AG20443 (cell line): ENCODE measurements at regions not wholly inside any gene's neighbourhood (a gene's known extent, or its start where the extent isn't known, plus 50 kb on each side); places are given as distances from the start of the nearest gene placed in this dataset.
A peak's percentile ranks its signal among the peaks of the same experiment; 100 is the strongest.
"Not testable (repeated sequence)": the region's sequence is repeated elsewhere in the genome, so short reads cannot be mapped to it uniquely, and the experiment has no call there.

Source experiments
- DNase-seq: peaks from one replicate; pipeline ENCODE4 v3.0.0; 2012; ENCODE audit warnings: low spot score, mixed read lengths

DNA sequence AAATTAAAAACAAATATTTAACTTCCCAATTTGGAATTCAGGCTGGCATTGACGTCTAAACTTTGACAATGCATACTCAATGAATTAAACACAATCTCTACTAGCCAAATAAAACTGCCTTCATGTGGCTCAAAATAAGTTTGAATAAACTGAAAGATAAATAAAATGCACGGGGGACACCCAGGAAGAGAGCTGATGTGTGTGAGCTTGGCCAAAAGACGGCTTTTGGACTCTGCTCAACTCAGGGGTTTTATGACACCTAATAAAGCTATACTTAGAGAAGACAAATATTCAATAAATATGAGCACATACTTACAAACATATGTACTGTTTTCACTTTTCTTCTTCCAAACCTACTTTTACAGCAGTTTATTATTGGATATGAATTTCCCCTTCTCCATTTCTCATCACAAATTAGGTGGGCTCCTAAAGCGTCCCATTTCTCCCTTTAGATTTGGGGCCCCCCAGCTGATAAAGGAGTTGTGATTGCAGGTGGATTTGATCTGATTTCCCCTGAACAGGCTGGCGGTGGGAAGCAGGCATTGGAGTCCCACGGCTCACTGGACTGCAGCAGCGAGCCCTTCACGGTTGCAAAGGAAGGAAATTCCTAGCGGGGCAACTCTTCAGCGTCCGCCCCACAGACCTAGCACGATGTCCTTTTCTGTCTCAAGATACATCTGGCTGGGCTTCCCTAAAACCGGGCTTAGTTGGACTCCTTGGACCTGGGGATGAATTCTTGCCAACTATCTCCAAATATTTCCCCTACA lies 79.6 kb downstream of the INSIG1 start:
- no peak for DNase-seq

DNA sequence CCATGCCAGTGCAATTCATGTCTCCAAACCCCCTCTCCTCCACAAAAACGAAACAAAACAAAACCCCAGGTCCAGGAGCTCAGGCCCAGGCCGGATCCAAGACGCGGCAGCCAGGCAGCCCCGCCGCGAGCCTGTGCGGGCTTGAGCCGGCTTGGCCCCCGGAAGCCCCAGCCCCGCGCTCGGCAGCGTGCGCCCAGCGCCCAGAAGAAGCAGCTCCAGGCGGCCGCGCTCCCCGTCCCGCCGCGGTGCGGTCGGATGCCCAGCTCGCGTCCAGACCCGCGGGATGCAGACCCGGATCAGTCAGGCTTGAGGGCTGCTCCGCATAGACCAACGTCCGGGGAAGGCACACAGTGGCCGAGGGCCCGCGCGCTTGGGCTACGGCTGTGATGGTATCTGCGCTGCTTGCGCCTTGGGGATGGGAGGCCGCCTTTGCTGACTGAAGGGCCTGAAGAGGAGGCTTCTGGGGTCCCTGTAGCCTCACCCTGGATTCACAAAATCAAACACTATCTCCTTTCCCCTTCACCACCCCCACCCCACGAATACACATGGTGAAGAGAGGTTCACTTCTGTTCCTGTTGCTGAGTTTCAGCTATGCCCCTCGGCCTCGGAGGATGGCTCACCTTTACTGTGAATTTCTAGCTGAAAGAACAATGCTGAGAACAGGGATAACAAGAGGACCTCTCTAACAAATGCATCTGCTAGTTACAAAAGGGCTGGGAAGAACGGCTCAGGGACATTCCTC lies 79.9 kb upstream of the EN2 start:
- peak; percentile 70 for DNase-seq

DNA sequence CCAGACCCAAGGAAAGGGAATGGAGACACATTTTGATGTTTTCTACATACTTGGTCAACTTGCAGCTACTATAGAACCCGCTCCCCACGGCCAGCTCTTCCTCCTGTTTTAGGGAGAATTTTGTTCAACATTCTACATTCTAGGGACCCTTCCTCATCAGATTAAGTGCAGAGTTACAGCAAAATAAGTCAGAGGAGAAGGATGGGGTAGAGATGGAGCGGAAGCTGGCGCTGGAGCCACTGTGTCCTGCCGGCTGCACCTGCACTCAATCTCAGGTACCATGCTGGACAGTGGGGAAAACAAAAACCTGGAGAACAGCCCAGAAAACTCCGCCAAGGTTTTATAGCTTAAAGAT lies 79.4 kb upstream of the EN2 start:
- DNase-seq = no peak

DNA sequence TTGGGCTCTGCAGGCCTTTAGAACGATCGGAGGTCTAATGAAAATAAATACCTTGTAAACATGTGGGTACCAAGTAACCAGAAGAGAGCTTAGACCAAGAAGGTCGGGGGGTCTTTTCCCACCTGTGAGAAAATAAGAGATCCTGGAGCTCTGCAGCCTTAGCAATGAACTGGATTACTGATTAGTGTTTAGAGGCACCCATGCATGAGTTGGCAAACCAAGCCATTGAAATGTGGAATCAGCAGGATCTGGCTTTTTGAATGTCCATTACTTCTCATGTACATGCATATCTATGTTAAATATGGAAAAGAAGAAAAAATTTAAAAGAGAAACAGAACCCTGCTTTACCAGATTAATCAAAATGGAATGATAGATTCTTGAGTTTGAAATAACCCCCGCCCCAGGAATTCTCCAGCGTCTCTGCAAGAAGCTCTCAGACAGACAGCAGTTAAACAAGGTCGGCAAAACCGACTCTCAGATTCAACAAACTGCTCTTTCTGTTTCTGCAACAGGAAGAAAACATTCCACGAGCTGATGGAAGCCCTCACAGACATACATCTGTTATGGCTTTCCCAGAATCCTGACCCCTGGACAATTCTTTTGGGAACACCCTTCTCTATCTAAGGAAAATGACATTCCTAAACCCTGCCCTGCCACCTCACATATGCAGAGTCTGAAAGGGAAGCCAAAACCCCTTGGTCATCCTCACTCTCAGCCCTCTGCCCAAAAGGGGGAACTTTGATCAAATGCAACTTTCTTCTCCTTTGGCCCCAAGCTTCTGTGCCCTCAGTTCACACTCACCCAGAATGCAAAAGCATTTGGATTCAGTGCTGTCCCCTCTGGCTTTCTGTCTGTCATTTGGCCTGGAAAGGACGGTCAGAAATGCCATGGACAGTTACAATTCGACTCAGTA lies 78.7 kb upstream of the EN2 start:
- DNase-seq = no peak

DNA sequence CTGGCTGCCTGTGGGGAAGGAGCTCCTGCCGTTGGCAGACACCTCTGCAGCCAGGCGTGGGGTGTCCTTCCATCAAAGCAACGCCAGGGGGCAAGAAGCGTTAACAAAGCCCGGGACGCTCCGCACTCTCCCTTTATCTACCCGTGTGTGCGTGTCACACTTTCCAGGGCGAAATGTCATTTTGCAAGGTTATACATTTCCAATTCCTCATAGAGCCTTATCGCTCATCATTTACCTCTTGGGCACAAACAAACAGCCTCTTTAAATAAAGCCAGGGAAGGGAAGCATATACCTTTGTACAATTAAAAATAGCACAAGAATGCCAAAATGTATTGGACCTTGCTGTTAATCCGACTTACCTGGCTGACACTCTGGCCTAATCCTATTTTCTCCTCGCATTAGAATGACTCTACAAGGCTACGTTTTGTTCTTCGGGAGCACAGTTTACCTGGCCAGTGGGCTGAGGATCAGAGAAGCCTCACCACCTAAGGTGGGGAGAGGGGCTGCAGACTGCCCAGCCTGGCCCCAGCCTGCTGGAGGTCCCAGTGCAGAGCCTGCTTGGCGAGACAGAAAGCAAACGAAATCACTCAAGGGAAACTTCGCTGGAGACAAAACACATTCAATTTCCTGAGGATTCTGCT lies 77.6 kb upstream of the EN2 start:
- peak; percentile 90 for DNase-seq

DNA sequence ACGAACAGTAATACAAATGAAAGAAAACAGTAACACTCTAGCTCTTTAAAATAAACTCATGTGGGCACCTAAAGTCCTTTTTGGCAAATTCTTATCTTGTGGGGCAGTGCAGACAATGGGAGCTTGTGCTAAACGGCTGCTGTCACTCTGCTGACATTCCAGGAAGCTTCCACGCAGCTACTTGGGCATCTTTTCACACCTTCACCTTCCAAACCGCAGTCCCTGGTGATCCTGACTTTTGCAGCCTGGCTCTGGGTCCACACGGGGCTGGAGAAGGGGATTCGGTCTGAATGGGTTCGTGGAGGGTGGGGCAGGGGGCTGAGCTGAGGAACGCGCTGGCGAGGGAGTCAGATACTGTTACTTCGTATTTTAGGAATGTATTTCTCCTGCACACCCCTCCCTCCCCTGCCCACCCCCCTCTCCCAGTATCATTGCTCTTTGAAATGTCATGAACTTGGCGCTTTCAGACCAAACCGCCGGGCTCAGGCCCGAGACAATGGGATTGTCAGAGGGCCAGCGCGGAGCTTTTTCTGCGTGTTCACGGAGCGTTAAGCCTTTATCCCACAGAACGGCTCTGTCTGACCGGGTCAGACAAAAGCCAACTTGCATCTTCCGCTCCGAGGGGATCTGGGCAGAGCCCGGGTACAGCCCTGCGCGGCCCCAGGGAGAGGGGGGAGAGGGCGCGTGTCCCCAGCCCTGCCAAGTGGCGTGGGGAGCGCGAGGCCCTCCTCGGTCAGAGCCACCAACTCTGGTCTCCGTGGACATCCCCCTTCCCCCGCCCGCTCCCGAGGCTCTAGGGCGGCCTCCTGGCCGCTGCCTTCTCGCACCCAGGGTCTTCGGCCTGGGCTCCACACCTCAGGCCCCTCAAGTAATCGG lies 76.7 kb upstream of the EN2 start:
- DNase-seq = no peak

DNA sequence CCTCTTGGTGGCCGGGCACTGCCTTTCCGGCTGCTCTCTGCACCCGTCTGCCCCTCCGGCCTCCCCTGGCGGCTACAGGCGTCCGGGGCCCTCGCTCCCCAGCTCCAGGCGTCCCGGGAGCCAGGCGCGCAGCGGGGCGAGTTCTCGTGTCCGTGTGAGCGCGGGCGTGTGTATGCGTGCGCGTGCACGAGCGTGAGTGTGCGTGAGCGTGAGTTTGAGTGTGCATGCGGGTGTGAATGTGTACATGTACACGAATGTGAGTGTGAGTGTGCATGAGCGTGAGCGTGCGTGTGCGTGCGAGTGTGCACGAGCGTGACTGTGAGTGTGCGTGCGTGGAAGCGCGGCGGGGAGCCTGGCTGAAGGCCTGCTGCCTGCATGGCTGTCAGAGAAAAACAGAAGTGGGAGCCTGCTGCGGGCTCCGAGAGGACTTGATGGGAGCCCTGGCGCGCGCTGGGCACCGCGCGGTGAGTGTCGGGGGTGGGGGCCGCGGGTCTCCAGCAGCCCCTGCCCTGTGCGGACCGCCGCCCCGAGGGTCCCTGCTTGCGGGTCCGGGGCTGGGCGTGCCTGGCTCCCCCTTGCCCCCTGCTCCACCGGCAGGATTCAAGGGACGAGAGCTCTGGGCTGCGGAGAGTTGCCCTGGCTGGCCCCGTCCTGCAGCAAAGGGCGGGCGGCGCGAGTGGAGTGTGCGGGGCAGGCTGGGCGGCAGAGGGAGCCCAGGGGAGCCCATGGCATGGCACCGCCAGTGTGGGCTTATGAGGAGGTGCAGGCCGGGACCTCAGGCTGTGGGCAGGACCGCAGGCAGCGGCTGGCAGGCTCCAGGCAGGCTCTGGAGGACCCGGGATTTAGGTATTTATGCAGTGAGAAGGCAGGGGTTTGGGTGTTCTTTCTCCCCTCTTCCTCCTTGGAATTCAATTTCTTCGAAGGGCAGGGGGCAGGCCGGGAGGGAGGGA lies 75.8 kb upstream of the EN2 start:
- DNase-seq = no peak

DNA sequence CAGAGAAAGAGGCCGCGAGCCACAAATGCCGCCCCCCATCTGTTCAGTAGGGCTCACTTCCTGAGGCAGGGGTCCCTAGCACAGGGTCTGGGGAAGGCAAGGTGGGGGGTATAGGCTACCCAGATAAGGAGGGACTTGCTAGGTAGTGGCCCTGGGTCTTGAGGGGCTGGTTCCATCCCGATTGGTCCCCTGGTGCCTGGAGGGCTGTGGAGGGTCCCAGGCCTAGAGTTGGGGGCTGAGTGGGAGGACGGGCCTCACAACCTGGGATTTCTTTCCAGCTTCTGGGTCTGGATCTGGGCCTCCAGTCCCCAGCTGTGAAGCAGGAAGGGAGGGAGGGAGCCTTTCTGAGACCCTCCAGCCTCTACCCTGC lies 75.1 kb upstream of the EN2 start:
- DNase-seq = no peak

DNA sequence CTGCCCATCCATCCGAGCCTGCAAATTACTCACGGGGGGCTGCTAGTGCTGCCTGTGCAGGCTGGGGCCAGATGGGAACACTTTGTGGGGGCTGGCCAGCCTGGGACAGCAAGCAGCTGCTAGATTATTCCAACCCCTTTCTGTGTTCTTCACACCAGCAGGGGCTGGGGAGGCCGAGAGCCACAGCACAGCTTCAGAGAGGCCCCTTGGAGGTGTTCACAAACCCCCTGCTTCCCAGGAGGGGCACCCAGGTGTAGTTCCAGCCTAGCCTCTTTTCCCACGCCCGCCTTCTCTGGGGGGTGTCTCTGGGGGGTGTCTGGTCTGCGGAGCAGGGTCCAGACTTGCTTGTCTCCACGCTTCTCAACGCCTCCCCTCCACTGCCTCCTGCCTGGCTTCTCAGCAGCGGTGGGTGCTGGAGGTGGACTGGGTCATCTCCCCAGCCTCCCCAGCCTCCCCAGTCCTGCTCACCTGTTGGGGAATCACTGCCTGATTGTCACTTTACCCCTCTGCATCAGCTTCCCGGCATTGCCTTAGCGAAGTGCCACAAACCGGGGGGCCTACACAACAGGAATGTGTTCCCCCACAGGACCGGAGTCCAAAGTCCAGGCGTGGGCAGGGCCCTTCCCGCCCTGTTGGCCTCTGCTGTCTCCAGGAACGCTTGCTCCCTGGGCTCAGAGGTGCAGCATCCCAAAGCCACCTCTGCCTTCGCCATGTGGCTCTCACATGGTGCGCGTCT lies 74.0 kb upstream of the EN2 start:
- DNase-seq = no peak

DNA sequence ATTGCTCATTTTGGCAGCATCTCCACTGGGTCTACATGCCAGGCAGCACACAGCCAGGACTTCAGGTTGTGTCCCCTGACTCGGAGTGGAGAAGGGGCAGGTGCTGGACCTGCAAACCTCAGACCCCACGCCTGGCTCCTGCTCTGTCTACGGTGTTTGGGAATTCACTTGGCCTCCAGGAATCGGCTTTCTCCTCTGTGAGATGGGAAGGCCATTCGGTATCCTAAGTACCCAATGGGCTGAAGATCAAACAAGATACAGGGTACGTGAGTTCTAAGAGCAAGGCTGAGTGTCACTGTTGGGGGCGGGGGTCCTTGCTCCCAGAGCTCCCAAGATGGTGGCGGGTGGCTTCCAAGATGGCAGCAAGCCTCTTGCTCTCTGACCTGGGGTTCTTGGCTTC lies 73.2 kb upstream of the EN2 start:
- no peak for DNase-seq

DNA sequence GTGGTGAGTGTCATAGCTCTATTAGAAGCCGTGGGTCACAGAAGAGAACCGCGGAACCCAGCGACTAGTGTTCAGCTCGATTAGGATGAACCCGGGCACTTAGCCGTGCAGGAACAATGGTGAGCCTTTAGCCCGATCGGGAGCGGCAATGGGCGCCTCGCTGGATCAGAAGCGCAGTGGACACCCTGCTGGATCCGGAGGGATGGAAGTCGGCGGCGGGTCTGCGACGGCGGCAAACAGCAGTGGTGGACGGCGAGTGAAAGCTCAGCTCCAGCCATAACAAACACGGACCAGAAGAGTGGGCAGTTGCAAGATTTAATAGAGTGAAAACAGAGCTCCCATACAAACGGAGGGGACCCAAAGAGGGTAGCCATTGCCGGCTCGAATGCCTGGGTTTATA lies 72.7 kb upstream of the EN2 start:
- DNase-seq = not testable (repeated sequence)

DNA sequence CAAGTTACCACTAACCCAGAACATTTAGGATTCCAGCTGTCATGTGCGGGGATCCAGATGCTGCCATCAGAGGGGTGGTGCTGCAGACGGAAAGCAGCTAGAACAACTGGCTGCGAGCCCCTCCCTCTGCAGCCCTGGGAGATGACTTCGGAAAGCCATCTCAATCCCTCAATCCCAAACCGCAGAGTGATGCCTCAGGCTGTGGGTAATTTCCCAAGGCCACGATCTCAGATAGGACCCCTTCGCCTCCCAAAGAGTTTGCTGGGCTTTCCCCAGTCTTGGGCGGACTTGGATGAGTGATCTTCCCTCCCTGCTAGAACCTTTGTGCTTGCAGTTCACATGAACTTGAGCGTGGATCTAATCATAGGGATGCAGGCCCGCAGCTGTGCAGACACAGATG lies 71.3 kb upstream of the EN2 start:
- no peak for DNase-seq

DNA sequence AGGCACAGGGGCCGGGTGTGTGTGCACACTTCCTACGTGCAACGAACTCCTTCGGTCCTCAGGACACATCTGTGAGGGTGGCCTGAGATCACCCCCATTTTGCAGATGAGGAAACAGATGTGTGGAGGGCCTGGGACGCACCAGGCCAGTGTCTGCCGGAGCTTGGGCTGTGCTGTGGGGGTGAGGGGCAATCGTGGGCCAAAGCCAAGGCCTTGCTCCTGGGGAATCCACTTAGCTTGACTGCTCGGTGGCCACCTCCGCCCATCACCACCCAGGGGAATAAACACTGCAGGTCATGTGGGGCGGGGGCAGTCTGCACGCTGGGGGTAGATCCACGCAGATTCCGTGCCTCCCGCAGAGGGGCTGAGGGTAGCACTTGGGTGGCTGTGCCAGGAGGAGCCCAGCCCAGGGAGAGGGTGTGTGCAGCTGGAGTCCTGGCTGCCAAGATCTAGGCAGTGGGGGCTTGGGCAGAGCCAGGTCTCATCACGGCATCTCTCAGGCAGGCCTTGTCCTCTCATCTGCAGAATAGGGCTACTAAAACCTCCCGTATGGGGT lies 70.8 kb upstream of the EN2 start:
- no peak for DNase-seq

DNA sequence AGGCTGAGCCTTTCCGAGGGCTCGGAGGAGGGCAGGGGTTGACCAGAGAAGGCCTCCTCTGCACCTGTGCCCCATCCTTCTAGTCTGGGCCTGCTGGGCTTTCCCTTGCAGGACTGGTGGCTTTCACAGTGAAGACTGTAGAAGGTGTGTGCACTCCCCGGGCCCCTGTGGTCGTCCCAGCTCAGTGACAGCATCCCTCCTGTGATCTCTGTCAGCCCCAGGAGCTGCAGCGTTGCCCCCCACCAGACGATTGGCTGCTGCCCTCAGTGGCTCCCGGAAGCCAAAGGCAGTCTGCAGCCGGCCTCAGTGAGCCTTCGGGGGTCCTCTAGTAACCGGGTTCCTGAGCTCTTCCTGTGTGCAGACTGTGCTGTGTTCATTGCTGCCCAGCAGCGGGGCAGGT lies 69.4 kb upstream of the EN2 start:
- no peak for DNase-seq

DNA sequence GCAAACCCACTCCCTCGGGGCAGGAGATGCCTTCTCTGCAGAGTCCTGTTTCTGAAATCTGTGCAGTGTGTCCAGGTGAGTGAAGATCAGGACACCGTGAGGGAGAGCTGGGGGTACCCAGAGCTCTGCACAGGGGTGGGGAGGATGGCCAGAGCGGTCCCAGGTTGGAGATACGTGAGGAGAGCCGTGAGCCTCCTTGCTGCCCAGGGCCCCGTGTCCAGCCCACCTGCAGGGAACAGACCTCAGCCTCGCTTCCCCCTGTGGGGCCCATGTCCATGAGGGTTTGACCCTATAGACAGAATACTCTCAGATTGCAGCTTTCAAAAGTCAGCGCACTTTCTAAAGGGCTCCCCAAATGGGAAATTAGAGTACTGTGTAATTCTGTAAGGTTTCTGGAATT lies 66.5 kb upstream of the EN2 start:
- DNase-seq = no peak

DNA sequence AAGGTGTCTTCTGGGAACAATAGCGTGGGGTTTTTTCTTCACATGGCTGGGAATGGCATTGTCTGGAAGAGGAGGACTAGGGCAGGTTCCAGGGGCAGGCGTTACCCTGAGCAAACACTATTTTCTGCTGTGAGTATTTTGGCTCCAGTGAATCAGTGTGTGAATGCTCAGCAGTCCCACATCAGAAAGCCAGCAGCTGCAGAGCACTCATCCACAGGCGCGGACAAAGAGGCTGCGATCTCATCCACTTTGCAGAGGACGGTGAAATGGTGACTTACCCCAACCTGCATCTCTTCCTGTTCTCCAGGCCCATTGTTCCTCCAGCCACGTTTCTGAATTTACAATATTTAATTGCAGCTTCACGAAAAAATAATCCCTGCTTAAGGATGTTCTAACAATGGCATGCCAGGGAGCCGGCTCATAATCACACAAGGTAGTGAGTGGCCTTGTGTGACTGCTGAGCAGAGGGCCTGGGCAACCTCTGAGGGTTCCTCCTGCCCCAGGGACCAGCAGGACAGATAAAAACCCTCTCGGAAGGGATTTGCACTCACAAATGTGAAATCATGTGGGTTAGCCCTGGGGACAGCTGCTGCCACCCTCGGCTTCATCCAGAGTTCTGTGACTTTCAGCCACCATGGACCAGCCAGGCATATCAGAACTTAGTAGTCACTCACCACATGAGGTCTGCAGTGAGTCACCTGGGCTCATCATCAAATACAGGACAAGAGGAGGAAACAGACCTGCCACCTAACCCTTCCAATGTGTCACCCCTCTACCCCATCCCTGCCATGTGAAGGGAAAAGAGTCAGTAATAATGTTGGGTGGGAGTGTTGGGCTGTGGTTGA lies 65.0 kb upstream of the EN2 start:
- DNase-seq = no peak

DNA sequence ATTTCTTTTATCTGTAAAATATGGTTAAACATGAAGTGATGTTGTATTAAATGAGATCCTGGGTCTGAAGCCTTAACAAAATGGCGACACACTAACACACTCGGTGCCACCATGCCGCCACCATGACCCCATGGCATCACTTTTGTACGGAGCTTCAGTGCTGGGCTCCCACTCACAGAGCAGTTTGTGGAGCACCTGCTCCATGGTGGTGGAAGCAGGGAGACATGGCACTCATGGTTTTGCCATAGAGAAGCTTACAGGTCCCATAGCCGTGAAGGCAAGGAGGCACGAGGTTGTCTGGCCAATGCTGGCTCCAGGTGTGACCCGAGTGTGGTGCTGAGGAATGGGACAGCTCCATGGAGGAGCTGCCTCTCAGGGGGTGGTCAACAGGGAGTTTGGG lies 63.5 kb upstream of the EN2 start:
- no peak for DNase-seq

DNA sequence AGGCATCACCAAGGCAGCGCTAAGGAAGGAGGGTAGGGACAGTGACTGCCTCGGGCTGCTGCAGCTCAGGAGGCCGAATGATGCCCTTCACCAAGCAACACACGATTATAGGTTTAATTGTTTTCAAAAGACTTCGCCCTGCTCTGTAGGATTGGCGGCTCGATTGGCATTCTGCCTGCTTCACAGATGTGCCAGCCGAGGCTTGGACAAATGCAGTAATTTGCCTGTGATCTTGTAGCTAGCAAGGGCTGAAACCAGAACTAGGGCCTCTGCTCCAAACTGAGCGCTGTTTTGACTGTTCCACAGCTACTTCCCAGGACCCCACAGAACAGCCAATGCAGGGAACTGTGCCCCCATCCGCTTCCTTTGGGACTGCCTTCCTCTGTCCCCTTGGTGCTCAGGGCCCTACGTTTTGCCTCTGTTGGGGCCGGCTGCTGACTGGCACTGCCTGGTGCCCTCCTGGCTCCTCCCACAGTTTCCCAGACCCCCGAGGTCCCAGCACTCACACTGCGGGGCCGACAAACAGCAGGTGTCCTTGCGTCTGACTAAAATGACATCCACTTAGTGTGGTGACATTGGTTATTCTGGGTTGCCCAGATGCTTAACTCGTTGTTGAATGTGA lies 62.6 kb upstream of the EN2 start:
- no peak for DNase-seq
